HT-29 (cell line): ENCODE measurements at regions not wholly inside any gene's neighbourhood (a gene's known extent, or its start where the extent isn't known, plus 50 kb on each side); places are given as distances from the start of the nearest gene placed in this dataset.
"Not testable (repeated sequence)": the region's sequence is repeated elsewhere in the genome, so short reads cannot be mapped to it uniquely, and the experiment has no call there.

ENCODE experiments used
- DNase-seq: peaks from one replicate; pipeline ENCODE4 v3.0.0-alpha.2; 2015; ENCODE audit warnings: low spot score

- not testable (repeated sequence) for DNase-seq
Measured at GRCh38 chr18:14460364-14460763, 83.0 kb downstream of the POTEC start.

- not testable (repeated sequence) for DNase-seq
Measured at GRCh38 chr18:14459826-14460225, 83.6 kb downstream of the POTEC start.

- DNase-seq: peak; percentile 56
Measured at GRCh38 chr18:14458009-14458945, 85.1 kb downstream of the POTEC start.

DNA sequence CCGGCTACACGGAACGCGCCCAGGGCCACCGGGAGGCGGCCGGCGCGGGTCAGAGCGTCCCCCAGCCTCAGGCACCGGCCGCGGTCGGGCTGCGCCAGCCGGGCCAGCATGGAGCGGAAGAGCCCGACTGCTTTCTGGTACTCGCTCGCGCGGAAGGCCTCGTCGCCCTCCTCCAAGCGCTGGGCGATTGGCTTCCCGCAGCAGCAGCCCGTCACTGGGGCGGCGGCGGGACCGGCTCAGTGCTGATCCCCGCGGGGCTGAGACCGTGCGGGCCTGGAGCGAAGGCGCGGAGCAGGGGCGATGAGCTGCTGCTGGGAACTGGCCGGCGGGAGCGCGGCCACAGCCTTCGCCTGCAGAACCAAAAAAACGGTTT is 92.8 kb downstream of the POTEC start:
- not testable (repeated sequence) for DNase-seq

- peak; percentile 57 for DNase-seq
Measured at GRCh38 chr18:14449995-14450636, 93.3 kb downstream of the POTEC start.

DNA sequence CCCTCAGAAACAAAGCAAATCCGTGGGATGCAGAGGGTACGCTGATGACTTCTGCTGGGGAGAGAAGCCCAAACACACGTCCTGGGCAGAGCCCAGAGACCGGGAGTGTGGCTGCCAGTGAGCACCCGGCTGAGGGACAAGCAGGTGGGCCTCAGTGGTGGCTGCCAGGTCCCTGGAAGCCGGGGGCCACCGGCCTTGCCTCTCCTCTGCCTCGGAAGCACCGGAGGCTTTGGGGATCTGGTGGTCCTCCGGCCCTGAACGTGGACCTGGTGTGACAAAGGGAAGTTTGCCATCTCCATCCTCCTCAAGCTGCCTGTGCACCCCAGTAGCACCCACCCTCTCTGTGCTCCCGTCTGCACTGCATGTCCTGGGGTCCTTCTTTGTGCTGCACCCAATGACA is 94.3 kb downstream of the POTEC start:
- DNase-seq: not testable (repeated sequence)

GRCh38 chr18:14447715-14448114 is 95.7 kb downstream of the POTEC start:
- DNase-seq: not testable (repeated sequence)

- not testable (repeated sequence) for DNase-seq
Measured at GRCh38 chr18:14435460-14435859, 107.9 kb downstream of the POTEC start.

DNA sequence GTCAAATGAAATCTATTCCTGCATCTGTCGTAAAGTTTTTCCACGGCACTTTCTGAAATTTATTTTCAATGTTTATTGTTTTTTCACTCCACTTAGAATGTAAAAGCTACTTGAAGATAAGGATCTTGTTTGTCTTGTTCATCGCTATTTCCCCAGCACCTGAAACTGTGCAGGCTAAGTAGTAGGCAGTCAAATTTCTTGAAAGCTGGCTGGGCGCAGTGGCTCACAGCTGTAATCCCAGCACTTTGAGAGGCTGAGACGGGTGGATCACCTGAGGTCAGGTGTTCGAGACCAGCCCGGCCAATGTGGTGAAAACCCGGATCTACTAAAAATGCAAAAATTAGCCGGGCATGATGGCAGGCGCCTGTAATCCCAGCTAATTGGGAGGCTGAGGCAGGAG is 111.0 kb downstream of the POTEC start:
- DNase-seq: not testable (repeated sequence)

GRCh38 chr18:14431031-14431521 is 112.3 kb downstream of the POTEC start:
- peak; percentile 90 for DNase-seq

- peak; percentile 54 for DNase-seq
Measured at GRCh38 chr18:14415806-14416205, 127.6 kb downstream of the POTEC start.

DNA sequence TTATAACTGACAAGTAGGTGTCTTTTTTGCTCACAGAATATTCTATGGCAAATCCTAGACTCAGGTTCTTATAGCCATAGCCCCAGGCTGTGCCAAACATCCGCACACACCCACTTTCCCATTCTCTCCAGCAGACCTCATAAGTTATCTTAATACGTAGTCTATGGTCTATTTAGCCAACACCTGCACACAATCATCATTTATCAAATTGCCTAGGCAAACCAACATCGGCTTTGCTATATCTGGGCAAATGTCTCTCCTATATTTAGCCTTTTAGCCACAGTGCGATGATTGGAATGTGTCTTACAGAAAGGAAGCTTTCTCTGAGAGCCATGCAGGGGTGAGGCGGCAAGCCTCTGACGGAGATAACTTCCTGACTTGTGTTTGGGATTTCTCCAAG is 128.0 kb downstream of the POTEC start:
- DNase-seq: not testable (repeated sequence)

GRCh38 chr18:14395533-14395932 is 147.9 kb downstream of the POTEC start:
- not testable (repeated sequence) for DNase-seq

- not testable (repeated sequence) for DNase-seq
Measured at GRCh38 chr18:14393563-14394103, 149.8 kb downstream of the POTEC start.

DNA sequence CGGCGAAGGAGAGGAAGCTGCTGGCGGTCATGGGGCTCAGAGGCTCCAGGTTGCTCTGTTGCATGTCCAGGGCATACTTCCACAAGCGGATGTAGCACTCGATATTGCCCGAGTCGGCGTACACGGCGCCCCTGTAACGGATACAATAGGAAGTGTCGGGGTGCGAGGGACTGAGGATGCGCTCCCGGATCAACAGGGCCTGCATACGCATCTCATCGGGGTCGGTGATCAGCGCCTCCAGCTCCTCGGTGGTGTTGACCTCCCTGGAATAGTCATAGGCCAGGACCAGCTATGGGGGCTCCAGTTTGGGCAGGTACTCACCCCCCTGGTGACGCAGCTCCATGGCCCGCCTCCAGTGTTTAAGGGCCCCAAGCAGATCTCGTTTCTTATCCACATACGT is 150.8 kb downstream of the POTEC start:
- not testable (repeated sequence) for DNase-seq

DNA sequence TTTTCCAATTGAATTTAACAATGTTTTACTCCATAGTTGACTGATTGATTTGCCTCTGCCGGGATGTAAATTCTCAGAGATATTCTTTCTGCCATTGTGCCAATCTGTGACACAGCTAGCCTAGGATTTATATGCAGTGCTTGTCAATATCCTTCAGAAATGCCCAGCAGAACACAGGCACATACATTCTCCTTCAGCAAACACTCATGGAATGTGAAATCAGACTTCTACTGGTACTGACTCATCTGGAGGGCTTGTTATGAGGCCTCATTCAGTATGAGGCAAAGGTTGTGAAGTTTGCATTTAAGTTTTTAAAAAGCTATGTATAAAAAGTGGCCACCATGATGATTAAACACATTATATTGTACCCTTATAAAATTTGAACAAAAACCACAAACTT is 158.4 kb downstream of the POTEC start:
- not testable (repeated sequence) for DNase-seq

GRCh38 chr18:14382666-14383065 is 160.7 kb downstream of the POTEC start:
- DNase-seq: not testable (repeated sequence)

- not testable (repeated sequence) for DNase-seq
Measured at GRCh38 chr18:14379489-14379888, 163.9 kb downstream of the POTEC start.

DNA sequence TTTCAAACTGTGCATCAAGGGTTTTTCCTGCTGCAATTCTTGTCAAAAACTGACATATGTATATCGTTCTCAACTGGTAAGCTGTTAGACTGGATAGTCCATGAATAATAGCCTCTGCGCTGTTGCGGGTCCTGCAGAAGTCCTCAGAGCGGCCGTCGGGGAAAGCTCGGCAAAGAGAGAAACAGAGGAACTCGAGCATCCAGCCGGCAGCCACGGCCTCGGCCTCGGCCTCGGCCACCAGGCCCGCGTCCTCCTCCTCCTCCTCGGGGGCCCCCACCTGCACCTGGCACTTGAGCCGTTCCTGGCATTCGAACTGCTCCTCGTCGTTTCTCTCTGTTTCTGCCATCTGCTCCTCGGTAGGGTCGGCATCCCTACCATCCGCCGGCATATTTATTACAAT is 165.0 kb downstream of the POTEC start:
- not testable (repeated sequence) for DNase-seq

DNA sequence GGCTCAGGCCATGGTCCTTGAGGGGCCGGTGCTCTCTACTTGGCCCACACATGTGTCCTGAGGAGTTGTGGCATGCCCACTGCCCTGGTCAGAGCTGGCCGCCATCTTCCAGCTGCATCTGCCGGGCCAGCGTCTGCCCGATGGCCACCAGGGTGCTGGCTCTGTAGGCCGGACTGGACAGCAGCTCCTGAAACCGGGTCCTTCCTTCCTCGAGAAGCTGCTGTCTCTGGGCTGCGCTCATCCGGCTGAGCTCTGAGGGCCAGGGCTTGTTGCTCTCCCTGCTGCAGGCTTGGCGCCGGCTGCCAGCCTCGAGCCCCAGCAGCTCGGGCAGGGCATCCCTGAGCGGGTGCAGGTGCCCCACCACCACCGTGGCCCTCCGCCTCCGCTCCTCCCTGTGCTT is 182.1 kb downstream of the POTEC start:
- not testable (repeated sequence) for DNase-seq

DNA sequence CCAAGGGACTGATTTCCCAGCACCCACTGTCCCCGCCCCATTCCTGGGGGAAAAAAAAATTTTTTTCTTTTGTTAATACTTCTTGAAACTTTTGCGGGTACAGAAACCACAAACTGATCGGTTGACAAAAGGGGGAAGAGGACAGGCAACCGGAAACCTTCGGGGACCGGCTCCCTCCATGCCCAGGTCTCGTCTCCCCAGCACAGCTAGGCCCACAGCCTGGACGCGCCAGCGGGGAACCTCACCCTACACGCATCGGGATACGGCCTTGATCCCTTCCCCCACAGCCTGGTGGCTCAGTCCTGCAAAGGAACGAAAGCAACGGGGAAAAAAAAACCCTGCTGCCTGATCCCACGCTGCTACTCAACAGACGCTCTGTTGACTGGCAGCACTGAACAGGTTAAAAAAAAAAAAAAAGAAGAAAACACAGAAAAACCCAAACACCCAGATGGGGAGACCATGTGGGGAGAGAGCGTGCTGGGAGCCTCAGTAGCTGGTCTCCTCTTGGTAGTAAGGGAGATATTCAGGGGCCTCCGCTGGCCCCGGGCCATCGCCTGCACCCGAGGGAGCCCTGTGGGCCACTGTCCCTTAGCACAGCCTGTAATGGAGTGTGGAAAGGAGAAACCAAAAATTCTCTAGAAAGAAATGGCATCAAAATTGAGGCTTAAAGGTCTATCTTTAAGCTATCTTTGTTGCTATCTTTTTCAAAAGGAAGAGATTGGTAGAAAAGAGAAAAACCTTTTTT is 185.7 kb downstream of the POTEC start:
- not testable (repeated sequence) for DNase-seq
